GM10266 (cell line): ENCODE measurements at regions not wholly inside any gene's neighbourhood (a gene's known extent, or its start where the extent isn't known, plus 50 kb on each side); places are given as distances from the start of the nearest gene placed in this dataset.
A peak's percentile ranks its signal among the peaks of the same experiment; 100 is the strongest.

Source experiments
- DNase-seq: peaks from one replicate; pipeline ENCODE4 v3.0.0; 2012; ENCODE audit errors: extremely low spot score
- CTCF ChIP-seq: IDR thresholded peaks from 2 replicates; pipeline ENCODE4 v1.5.1; 2012; ENCODE audit warnings: mild to moderate bottlenecking, low read depth; ENCODE audit not compliant: control insufficient read depth, insufficient read depth; ENCODE audit errors: missing control alignments

- no peak for TF ChIP-seq CTCF
- DNase-seq, result no peak
Observed at GRCh38 chr6:1007159-1007558, 304.7 kb upstream of the FOXQ1 start.

- no peak for TF ChIP-seq CTCF
- DNase-seq, result no peak
Observed at GRCh38 chr6:1004885-1005630, 306.8 kb upstream of the FOXQ1 start.

DNA sequence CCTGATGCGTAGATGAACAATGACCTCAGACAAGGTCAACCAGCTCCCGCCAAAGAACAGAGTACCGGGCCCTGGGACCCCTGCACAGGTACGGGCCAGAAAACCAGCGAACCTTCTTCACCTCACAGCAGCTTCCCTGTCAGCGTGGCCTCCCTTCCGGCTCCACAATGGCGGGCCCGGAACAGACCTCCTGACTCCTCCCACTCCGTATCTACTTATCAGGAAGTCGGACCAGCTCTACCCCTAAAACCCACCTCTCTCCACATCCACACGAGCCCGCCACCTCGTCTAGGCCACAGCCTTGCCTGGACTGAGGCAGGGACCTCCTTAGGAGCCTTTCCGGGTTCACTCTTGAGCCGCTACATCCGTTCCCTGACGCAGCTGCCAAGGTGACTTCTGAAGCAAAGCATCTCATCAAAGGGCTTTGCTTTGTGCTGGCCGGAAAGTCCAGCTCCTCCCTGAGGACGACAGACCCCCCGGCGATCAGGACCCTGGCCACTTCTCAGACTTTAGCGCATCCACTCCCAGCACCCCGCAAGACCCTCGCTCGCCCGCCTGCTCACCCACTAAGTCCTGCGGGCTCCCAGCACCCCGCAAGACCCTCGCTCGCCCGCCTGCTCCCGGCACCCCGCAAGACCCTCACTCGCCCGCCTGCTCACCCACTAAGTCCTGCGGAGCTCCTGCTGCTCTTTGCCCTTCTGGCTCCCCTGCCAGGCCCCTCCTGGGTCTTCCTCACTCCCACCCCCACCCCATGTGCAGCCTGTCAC is 308.3 kb upstream of the FOXQ1 start:
- no peak for DNase-seq
- no peak for TF ChIP-seq CTCF

DNA sequence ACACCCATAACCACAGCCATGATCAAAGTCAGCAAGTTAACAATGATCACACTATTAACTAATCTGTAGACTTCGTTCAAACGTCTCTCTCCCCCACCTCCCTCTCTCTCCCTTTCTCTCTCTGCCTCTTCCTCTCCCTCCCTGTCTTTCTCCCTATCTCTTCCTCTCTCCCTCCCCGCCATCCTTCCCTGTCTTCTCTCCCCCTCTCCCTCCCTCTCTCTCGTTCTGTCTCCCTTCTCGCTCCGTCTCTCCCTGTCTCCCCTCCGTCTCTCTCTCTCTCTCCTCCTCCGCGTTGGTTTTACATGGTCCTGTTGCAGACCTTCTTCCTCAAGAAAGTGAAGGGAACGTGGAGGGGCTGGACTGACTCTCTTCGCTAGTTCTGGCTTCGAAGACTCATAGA is 308.9 kb upstream of the FOXQ1 start:
- no peak for DNase-seq
- TF ChIP-seq CTCF, result no peak

DNA sequence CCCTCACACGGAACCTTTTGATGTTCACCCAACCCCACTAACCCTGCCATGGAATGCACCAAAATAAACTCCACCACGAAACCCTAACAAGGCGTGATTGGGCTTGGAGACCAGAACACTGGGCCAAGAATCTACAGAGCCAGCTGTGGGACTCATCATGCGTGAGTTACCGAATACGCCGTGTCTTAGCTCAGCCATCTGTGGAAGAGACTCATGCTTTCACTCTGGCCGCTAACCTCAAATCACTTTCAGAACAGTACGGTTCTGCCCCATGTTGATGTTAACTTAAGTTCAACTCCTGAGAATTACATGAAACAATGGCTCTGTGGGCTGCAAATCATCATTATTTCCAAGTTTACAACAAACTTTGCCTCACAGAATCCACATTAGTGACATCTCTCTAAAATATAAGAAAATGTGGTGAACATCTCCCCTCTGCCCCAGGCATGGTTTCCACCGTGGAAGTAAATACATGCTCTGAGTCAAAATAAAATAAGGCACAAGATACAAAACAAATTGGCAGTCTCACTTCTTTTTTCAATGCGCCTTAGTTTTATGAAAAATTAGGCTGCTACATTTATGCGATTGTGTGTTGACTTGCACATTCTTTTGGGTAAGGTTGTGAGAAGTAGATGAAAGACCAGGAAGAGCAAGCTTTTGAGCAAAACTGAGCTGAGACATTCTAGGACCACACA is 308.9 kb upstream of the EXOC2 start:
- peak; percentile 39 for DNase-seq
- no peak for TF ChIP-seq CTCF

- no peak for DNase-seq
- no peak for TF ChIP-seq CTCF
Observed at GRCh38 chr6:999552-999951, 306.6 kb upstream of the EXOC2 start.
